PC-9 (cell line): ENCODE measurements at regions not wholly inside any gene's neighbourhood (a gene's known extent, or its start where the extent isn't known, plus 50 kb on each side); places are given as distances from the start of the nearest gene placed in this dataset.

Experiments used
- BruUV-seq: library from RNA; stranded (reverse); fragments of 400-500 nt; replicated peaks from 2 replicates; lab custom pipeline; 2021; lab: Mats Ljungman, UMichigan
- CTCF ChIA-PET: fragments of 300-600 bp; sonication (Branson Sonifier 250); formaldehyde crosslinking; loops from one replicate; lab custom pipeline; 2022; ENCODE audit warnings: antibody characterized with exemption; lab: Charles Lee
- POLR2A ChIA-PET: fragments of 300-600 bp; sonication (Branson Sonifier 250); formaldehyde crosslinking; loops from one replicate; lab custom pipeline; 2022; ENCODE audit warnings: antibody characterized with exemption; ENCODE audit not compliant: unreplicated experiment; lab: Charles Lee
- DNase-seq, 2 experiments: peaks; one replicate each; pipeline versions ENCODE4 v3.0.0 to v3.0.0-alpha.2; 2015 to 2022; ENCODE audit warnings: mixed read lengths in 1 of 2
- H2AFZ ChIP-seq: fragments of 200-600 bp; sonication (generic); 2 replicates; pipeline ENCODE4 v1.8.1; 2017; ENCODE audit warnings: antibody characterized with exemption
- H3F3A ChIP-seq: fragments of 200-600 bp; sonication (generic); 2 replicates; pipeline ENCODE4 v1.8.1; 2017; ENCODE audit warnings: antibody characterized with exemption, mild to moderate bottlenecking, low read depth; ENCODE audit not compliant: insufficient read depth
- H3K27ac ChIP-seq: fragments of 200-600 bp; sonication (generic); 2 replicates; pipeline ENCODE4 v1.6.1; 2016; ENCODE audit warnings: mixed run types
- H3K27me3 ChIP-seq: fragments of 200-600 bp; sonication (generic); 2 replicates; pipeline ENCODE4 v1.6.1; 2016; ENCODE audit warnings: low read depth, mixed run types; ENCODE audit not compliant: insufficient read depth
- H3K36me3 ChIP-seq: fragments of 200-600 bp; sonication (generic); 2 replicates; pipeline ENCODE4 v1.6.1; 2016; ENCODE audit warnings: low read depth, mixed run types
- H3K4me1 ChIP-seq: fragments of 200-600 bp; sonication (generic); replicated peaks from 2 replicates; pipeline ENCODE4 v1.6.1; 2016; ENCODE audit warnings: mixed run types; ENCODE audit not compliant: insufficient read depth
- H3K4me2 ChIP-seq: fragments of 200-600 bp; sonication (generic); 2 replicates; pipeline ENCODE4 v1.6.1; 2017; ENCODE audit warnings: mixed run types
- H3K4me3 ChIP-seq: fragments of 200-600 bp; sonication (generic); 2 replicates; pipeline ENCODE4 v1.6.1; 2016; ENCODE audit warnings: mixed run types
- H3K79me2 ChIP-seq: fragments of 200-600 bp; sonication (generic); 2 replicates; pipeline ENCODE4 v1.6.1; 2017; ENCODE audit warnings: low read depth, mixed run types
- H3K9me2 ChIP-seq: fragments of 200-600 bp; sonication (generic); 2 replicates; pipeline ENCODE4 v1.8.1; 2017; ENCODE audit warnings: mild to moderate bottlenecking; ENCODE audit not compliant: insufficient read depth
- H3K9me3 ChIP-seq: fragments of 200-600 bp; sonication (generic); 2 replicates; pipeline ENCODE4 v1.8.1; 2016; ENCODE audit warnings: low read depth; ENCODE audit not compliant: insufficient read depth
- H4K20me1 ChIP-seq: fragments of 200-600 bp; sonication (generic); 2 replicates; pipeline ENCODE4 v1.8.1; 2017; ENCODE audit not compliant: insufficient read depth
- EZH2 ChIP-seq: fragments of 200-600 bp; sonication (generic); IDR thresholded peaks from 2 replicates; pipeline ENCODE4 v1.8.0; 2017; ENCODE audit warnings: antibody characterized with exemption, low read depth
- intact Hi-C: fragments of 100-400 bp; cut with micrococcal nuclease; formaldehyde crosslinking; loops from one replicate; pipeline ENCODE4 v1.10.0; 2022; ENCODE audit not compliant: unreplicated experiment
- TF ChIP-seq, protein P1 (sequence below): fragments of 200-600 bp; sonication (generic); conservative IDR thresholded peaks from 2 replicates; pipeline ENCODE4 v1.6.1; 2017; ENCODE audit warnings: mixed run types, antibody characterized with exemption, mild to moderate bottlenecking, moderate library complexity

DNA sequence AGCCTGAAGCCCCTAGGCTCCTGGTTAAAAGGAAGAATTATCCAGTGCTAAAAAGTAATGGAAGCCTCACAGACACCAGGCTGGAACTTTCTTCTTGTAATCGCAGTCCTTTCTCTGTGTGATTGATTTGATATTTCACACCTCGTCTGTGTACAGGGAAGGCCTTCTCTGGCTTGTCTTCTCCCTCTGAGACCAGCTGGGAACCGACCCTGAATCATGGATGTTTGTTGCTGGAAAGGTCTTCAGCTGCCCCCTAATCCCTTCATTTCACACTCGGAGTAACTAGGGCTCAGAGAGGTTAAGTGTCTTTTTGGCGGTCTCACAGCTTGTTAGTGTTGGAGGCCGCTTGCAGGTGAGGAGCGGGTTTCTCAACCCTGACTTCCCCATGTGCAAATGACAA is 500.2 kb upstream of the CDH4 start:
- TF ChIP-seq, protein P1, sequence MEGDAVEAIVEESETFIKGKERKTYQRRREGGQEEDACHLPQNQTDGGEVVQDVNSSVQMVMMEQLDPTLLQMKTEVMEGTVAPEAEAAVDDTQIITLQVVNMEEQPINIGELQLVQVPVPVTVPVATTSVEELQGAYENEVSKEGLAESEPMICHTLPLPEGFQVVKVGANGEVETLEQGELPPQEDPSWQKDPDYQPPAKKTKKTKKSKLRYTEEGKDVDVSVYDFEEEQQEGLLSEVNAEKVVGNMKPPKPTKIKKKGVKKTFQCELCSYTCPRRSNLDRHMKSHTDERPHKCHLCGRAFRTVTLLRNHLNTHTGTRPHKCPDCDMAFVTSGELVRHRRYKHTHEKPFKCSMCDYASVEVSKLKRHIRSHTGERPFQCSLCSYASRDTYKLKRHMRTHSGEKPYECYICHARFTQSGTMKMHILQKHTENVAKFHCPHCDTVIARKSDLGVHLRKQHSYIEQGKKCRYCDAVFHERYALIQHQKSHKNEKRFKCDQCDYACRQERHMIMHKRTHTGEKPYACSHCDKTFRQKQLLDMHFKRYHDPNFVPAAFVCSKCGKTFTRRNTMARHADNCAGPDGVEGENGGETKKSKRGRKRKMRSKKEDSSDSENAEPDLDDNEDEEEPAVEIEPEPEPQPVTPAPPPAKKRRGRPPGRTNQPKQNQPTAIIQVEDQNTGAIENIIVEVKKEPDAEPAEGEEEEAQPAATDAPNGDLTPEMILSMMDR = no peak
- TF ChIP-seq EZH2 = no peak
- Histone ChIP-seq H3K4me2 (no peak overlapping the region), H3K27me3 (peaks cover 78% of the 10 kb centered on the region), H3K4me1 (no peaks in the 10 kb centered on the region), H3K4me3 (no peak overlapping the region), H3K36me3 (no peaks in the 10 kb centered on the region), H2AFZ (no peak overlapping the region), H3K79me2 (no peaks in the 10 kb centered on the region), H4K20me1 (peaks cover 4% of the 10 kb centered on the region; the same call in 1 of the 2 replicates), H3K9me2 (no peaks in the 10 kb centered on the region), H3K27ac (no peak overlapping the region), H3F3A (no peaks in the 10 kb centered on the region), H3K9me3 (no peaks in the 10 kb centered on the region)
- ChIA-PET CTCF (no interaction called here), POLR2A (no interaction called here)
- no peak for DNase-seq
- BruUV-seq = no TSS peak
- intact Hi-C loops = no loop called here

DNA sequence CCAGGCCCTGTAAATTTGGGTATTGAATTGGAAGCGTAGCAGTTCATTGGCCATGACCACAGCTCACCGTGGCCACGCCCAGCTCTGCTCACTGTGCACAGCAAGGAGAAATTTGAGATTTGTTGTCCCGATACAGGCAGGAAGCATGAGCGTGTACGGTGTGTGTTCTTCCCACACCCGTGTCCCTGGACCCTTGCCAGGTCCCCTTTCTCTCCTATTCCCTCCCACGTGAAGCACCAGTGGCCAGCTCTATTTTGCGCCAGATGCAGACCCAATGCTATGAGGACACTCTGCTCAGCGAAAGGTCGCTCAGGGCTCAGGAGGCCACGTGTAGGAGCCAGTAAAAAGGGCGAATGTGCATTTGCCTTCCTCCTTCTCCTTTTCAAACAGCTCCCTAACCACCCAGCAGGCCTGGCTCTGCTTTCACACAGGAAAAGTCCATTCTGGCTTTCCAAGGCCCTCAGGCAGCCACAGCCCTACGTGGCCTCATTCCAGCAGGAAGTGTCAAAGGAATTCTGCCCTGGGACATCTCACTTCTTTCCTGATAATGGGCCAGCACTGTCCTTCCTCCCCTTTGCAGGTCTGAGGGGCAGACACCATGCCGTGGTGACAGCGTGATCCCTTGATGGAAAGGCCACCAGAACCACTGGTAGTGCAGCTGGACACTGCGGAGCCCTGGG is 499.2 kb upstream of the CDH4 start:
- CTCF ChIA-PET = no interaction called here
- H3K36me3 ChIP-seq = no peaks in the 10 kb centered on the region
- no peaks in the 10 kb centered on the region for H3K4me1 ChIP-seq
- POLR2A ChIA-PET = no interaction called here
- H3K27me3 ChIP-seq = peaks cover 76% of the 10 kb centered on the region
- H3K9me2 ChIP-seq = no peaks in the 10 kb centered on the region
- TF ChIP-seq EZH2 = no peak
- TF ChIP-seq, protein P1 = no peak
- H3K27ac ChIP-seq = no peak overlapping the region
- H3K4me2 ChIP-seq = no peak overlapping the region
- no peak for DNase-seq
- peaks cover 4% of the 10 kb centered on the region; the same call in 1 of the 2 replicates for H4K20me1 ChIP-seq
- no peak overlapping the region for H2AFZ ChIP-seq
- no peak overlapping the region for H3K4me3 ChIP-seq
- H3K9me3 ChIP-seq = no peaks in the 10 kb centered on the region
- no TSS peak for BruUV-seq
- intact Hi-C loops = no loop called here
- no peaks in the 10 kb centered on the region for H3F3A ChIP-seq
- H3K79me2 ChIP-seq = no peaks in the 10 kb centered on the region

DNA sequence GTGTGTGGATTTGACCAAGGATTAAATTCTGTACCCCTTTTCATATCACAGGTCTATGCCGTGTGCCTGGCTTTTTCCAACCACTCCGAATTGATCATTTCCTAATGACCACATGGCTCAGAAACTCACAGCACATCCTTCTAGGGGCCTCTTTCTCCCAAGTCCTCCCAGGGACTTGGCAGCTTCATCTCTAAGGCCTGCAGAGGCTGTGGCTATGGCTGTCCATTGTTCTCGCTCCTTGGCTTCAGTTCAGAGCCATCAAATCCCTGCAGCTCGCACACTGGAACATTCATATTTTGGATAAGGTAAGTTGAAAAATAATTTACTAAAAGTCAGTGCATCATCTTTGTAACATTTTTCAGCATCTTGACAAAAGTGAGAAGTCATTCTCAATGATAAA is 497.2 kb upstream of the CDH4 start:
- Histone ChIP-seq H3F3A (no peaks in the 10 kb centered on the region), H2AFZ (no peak overlapping the region), H3K9me2 (no peaks in the 10 kb centered on the region), H3K79me2 (no peaks in the 10 kb centered on the region), H3K4me2 (no peak overlapping the region), H3K36me3 (no peaks in the 10 kb centered on the region), H3K9me3 (no peaks in the 10 kb centered on the region), H3K27ac (no peak overlapping the region), H3K27me3 (peaks cover 69% of the 10 kb centered on the region), H3K4me1 (no peaks in the 10 kb centered on the region), H3K4me3 (no peak overlapping the region), H4K20me1 (peaks cover 4% of the 10 kb centered on the region; the same call in 1 of the 2 replicates)
- ChIA-PET POLR2A (no interaction called here), CTCF (no interaction called here)
- no TSS peak for BruUV-seq
- DNase-seq = no peak
- TF ChIP-seq, protein P1 = no peak
- no peak for TF ChIP-seq EZH2
- intact Hi-C loops = no loop called here
